Keratinocyte (primary cell): ENCODE measurements at regions not wholly inside any gene's neighbourhood (a gene's known extent, or its start where the extent isn't known, plus 50 kb on each side); places are given as distances from the start of the nearest gene placed in this dataset.

Experiments used
- DNase-seq: peaks from one replicate; pipeline ENCODE4 v3.0.0-alpha.2; 2011; ENCODE audit warnings: low read depth, missing footprints, low spot score
- FAIRE-seq: peaks from 2 replicates; lab custom pipeline; 2011; peaks lifted over from hg19 to GRCh38; lab: Jason Lieb, UNC
- H2AFZ ChIP-seq: 2 replicates; pipeline ENCODE4 v1.6.0; 2012; ENCODE audit warnings: low read length, control low read depth, inconsistent platforms; ENCODE audit not compliant: control insufficient read depth
- H3K27ac ChIP-seq: 2 replicates; pipeline ENCODE4 v1.5.1; 2011; ENCODE audit warnings: low read length; ENCODE audit not compliant: control insufficient read depth, insufficient read depth
- H3K27me3 ChIP-seq: 3 replicates; pipeline ENCODE4 v1.6.0; 2011; ENCODE audit warnings: low read length; ENCODE audit not compliant: control insufficient read depth, insufficient read depth; ENCODE audit errors: extremely low read depth
- H3K36me3 ChIP-seq, 2 experiments: 2 replicates in 1 of 2; 3 replicates in 1 of 2; pipeline ENCODE4 v1.5.1; 2011; ENCODE audit warnings: low read length in 2 of 2, mild to moderate bottlenecking in 1 of 2; ENCODE audit not compliant: control insufficient read depth in 2 of 2, insufficient read depth in 2 of 2; ENCODE audit errors: extremely low read depth in 1 of 2
- H3K4me1 ChIP-seq: 3 replicates; pipeline ENCODE4 v1.5.1; 2011; ENCODE audit warnings: low read length; ENCODE audit not compliant: control insufficient read depth, insufficient read depth; ENCODE audit errors: extremely low read depth
- H3K4me2 ChIP-seq: 3 replicates; pipeline ENCODE4 v1.6.0; 2011; ENCODE audit warnings: low read depth, low read length; ENCODE audit not compliant: control insufficient read depth, insufficient read depth; ENCODE audit errors: extremely low read depth
- H3K4me3 ChIP-seq, 3 experiments: fragments of 200-600 bp in 1 of 3; sonication (generic) in 1 of 3; 2 replicates in 2 of 3; 3 replicates in 1 of 3; pipeline ENCODE4 v1.5.1; 2011 to 2016; ENCODE audit warnings: low read length in 3 of 3, mild to moderate bottlenecking in 3 of 3, control low read depth in 2 of 3, inconsistent platforms in 1 of 3, low read depth in 1 of 3, mixed read lengths in 1 of 3, mixed run types in 1 of 3, moderate library complexity in 1 of 3; ENCODE audit not compliant: control insufficient read depth in 2 of 3, insufficient read depth in 2 of 3; ENCODE audit errors: extremely low read depth in 1 of 3
- H3K79me2 ChIP-seq: 2 replicates; pipeline ENCODE4 v1.6.0; 2012; ENCODE audit warnings: low read length; ENCODE audit not compliant: control insufficient read depth, insufficient read depth
- H3K9ac ChIP-seq: 3 replicates; pipeline ENCODE4 v1.6.0; 2011; ENCODE audit warnings: low read length; ENCODE audit not compliant: control insufficient read depth, insufficient read depth; ENCODE audit errors: extremely low read depth
- H3K9me1 ChIP-seq: 3 replicates; pipeline ENCODE4 v1.6.0; 2011; ENCODE audit warnings: low read length; ENCODE audit not compliant: control insufficient read depth, insufficient read depth; ENCODE audit errors: extremely low read depth
- H3K9me3 ChIP-seq: 2 replicates; pipeline ENCODE4 v1.5.1; 2012; ENCODE audit warnings: low read depth, low read length; ENCODE audit not compliant: control insufficient read depth
- H4K20me1 ChIP-seq: 3 replicates; pipeline ENCODE4 v1.6.0; 2011; ENCODE audit warnings: low read length; ENCODE audit not compliant: control insufficient read depth, insufficient read depth; ENCODE audit errors: extremely low read depth
- CTCF ChIP-seq, 3 experiments: IDR thresholded peaks in 1 of 3; conservative IDR thresholded peaks in 1 of 3; optimal IDR thresholded peaks in 1 of 3; 2 replicates in 2 of 3; 3 replicates in 1 of 3; pipeline versions ENCODE3 to v1.5.1; 2011; ENCODE audit warnings: low read length in 3 of 3, mild to moderate bottlenecking in 3 of 3, moderate library complexity in 2 of 3, control low read depth in 1 of 3, inconsistent platforms in 1 of 3; ENCODE audit not compliant: insufficient read depth in 2 of 3; ENCODE audit errors: extremely low read depth in 1 of 3
- EZH2 ChIP-seq: IDR thresholded peaks from one replicate; pipeline ENCODE4 v1.6.1; 2012; ENCODE audit warnings: inconsistent platforms, mild to moderate bottlenecking, low read length, moderate library complexity
- dilution Hi-C: fragments of 300-500 bp; cut with MboI; formaldehyde crosslinking; loops from one replicate; pipeline ENCODE4 v1.7.0; 2020; ENCODE audit warnings: low sequenced_read_pairs; ENCODE audit not compliant: extremely low pct_ligation_motif_present

GRCh38 chr4:124964852-124965496 lies 252.4 kb upstream of the ANKRD50 start:
- Histone ChIP-seq H3K36me3 (no peaks in the 10 kb centered on the region), H3K9me1 (no peaks in the 10 kb centered on the region), H3K9me3 (peaks cover 6% of the 10 kb centered on the region), H3K27ac (no peak overlapping the region), H3K27me3 (no peaks in the 10 kb centered on the region), H3K4me3 (no peak overlapping the region), H3K4me2 (no peak overlapping the region), H3K79me2 (no peaks in the 10 kb centered on the region), H2AFZ (no peak overlapping the region), H4K20me1 (no peaks in the 10 kb centered on the region), H3K4me1 (no peaks in the 10 kb centered on the region), H3K9ac (no peak overlapping the region)
- FAIRE-seq (no peak), DNase-seq (no peak)
- no peak for TF ChIP-seq EZH2
- TF ChIP-seq CTCF (optimal IDR thresholded peaks at IDR 0.05 in 1 of 3, IDR thresholded peaks at IDR 0.05 in 1 of 3, conservative IDR thresholded peaks at IDR 0.05 in 1 of 3; ENCODE audit: extremely low read depth in 1 of 3, insufficient read depth in 2 of 3, low read length in 3 of 3): no peak
- dilution Hi-C loops: no loop called here

- no peaks in the 10 kb centered on the region for H3K36me3 ChIP-seq
- no peak for FAIRE-seq
- H2AFZ ChIP-seq: no peak overlapping the region
- H3K27ac ChIP-seq: no peak overlapping the region
- TF ChIP-seq EZH2: no peak
- TF ChIP-seq CTCF (optimal IDR thresholded peaks at IDR 0.05 in 1 of 3, IDR thresholded peaks at IDR 0.05 in 1 of 3, conservative IDR thresholded peaks at IDR 0.05 in 1 of 3; ENCODE audit: extremely low read depth in 1 of 3, insufficient read depth in 2 of 3, low read length in 3 of 3): no peak
- peaks cover 3% of the 10 kb centered on the region for H3K9me3 ChIP-seq
- DNase-seq: no peak
- dilution Hi-C loops: no loop called here
- no peak overlapping the region for H3K9ac ChIP-seq
- H3K4me3 ChIP-seq: no peak overlapping the region
- H3K4me1 ChIP-seq: no peaks in the 10 kb centered on the region
- H4K20me1 ChIP-seq: no peaks in the 10 kb centered on the region
- H3K27me3 ChIP-seq: no peaks in the 10 kb centered on the region
- H3K9me1 ChIP-seq: no peaks in the 10 kb centered on the region
- H3K79me2 ChIP-seq: no peaks in the 10 kb centered on the region
- no peak overlapping the region for H3K4me2 ChIP-seq
Measured at GRCh38 chr4:124964251-124964650, 251.7 kb upstream of the ANKRD50 start.
